Esophagus squamous epithelium (tissue), 5 donors: ENCODE measurements at regions not wholly inside any gene's neighbourhood (a gene's known extent, or its start where the extent isn't known, plus 50 kb on each side); places are given as distances from the start of the nearest gene placed in this dataset.

ENCODE experiments used
- DNase-seq: peaks from one replicate; lab custom pipeline; 2025; lab: John Stamatoyannopoulos, UW
- H3K27ac ChIP-seq, 4 donors: fragments of 200-600 bp; sonication (generic); one replicate each; pipeline ENCODE4 v1.5.1; 2016 to 2019; ENCODE audit warnings: mild to moderate bottlenecking in 1 of 4
- H3K27me3 ChIP-seq, 4 donors: fragments of 200-600 bp; sonication (generic); 1 replicate in 3 of 4; 2 replicates in 1 of 4; pipeline versions ENCODE4 v1.5.1 to v1.6.0; 2017 to 2021; ENCODE audit warnings: antibody characterized with exemption in 1 of 4
- H3K36me3 ChIP-seq, 3 donors: fragments of 200-600 bp; sonication (generic); one replicate each; pipeline ENCODE4 v1.5.1; 2016 to 2019
- H3K4me1 ChIP-seq, 3 donors: fragments of 200-600 bp; sonication (generic); one replicate each; pipeline ENCODE4 v1.5.1; 2017 to 2019
- H3K4me3 ChIP-seq, 4 donors: fragments of 200-600 bp; sonication (generic); 1 replicate in 3 of 4; 2 replicates in 1 of 4; pipeline ENCODE4 v1.5.1; 2016 to 2019; ENCODE audit warnings: mild to moderate bottlenecking in 2 of 4, moderate library complexity in 1 of 4
- H3K9me3 ChIP-seq, 3 donors: fragments of 200-600 bp; sonication (generic); one replicate each; pipeline ENCODE4 v1.5.1; 2016 to 2019
- POLR2A ChIP-seq, 4 donors: fragments of 450-650 bp; IDR thresholded peaks; one replicate each; pipeline ENCODE4 v1.6.1; 2017; ENCODE audit warnings: antibody characterized with exemption in 4 of 4, mild to moderate bottlenecking in 4 of 4, moderate library complexity in 3 of 4
- WGBS, 2 donors: methylation state at CpG; one replicate each; pipeline ENCODE4 v1.1.5; 2018; 5-methylcytosine and 5-hydroxymethylcytosine counted together
- intact Hi-C: fragments of 100-400 bp; cut with DNase I; formaldehyde crosslinking; loops from one replicate; pipeline ENCODE4 v1.15.0; 2022
- TF ChIP-seq, protein P1 (sequence below), 6 experiments: fragments of 450-650 bp in 4 of 6; fragments of 200-600 bp in 2 of 6; sonication (generic) in 2 of 6; IDR thresholded peaks; one replicate each; pipeline ENCODE4 v1.5.1; 2016 to 2019; ENCODE audit warnings: antibody characterized with exemption in 6 of 6, mild to moderate bottlenecking in 4 of 6, moderate library complexity in 4 of 6
- donor health status: DM: yes; HTN: yes; CAD: no.

GRCh38 chr1:90201467-90202358 lies 206.8 kb downstream of the ZNF326 start:
- WGBS, 2 donors = 31 to 43% methylated on average over 6 of the region's 6 CpGs

GRCh38 chr1:90200646-90201205 lies 205.8 kb downstream of the ZNF326 start:
- no peaks in the 10 kb centered on the region for H3K36me3 ChIP-seq
- H3K27ac ChIP-seq = no peak overlapping the region
- intact Hi-C loops = no loop called here
- WGBS, 2 donors = 70 to 72% methylated on average over 5 of the region's 5 CpGs
- H3K9me3 ChIP-seq = no peaks in the 10 kb centered on the region
- no peak for DNase-seq
- TF ChIP-seq, protein P1, sequence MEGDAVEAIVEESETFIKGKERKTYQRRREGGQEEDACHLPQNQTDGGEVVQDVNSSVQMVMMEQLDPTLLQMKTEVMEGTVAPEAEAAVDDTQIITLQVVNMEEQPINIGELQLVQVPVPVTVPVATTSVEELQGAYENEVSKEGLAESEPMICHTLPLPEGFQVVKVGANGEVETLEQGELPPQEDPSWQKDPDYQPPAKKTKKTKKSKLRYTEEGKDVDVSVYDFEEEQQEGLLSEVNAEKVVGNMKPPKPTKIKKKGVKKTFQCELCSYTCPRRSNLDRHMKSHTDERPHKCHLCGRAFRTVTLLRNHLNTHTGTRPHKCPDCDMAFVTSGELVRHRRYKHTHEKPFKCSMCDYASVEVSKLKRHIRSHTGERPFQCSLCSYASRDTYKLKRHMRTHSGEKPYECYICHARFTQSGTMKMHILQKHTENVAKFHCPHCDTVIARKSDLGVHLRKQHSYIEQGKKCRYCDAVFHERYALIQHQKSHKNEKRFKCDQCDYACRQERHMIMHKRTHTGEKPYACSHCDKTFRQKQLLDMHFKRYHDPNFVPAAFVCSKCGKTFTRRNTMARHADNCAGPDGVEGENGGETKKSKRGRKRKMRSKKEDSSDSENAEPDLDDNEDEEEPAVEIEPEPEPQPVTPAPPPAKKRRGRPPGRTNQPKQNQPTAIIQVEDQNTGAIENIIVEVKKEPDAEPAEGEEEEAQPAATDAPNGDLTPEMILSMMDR (IDR thresholded peaks at IDR 0.05) = no peak
- no peak for TF ChIP-seq POLR2A (IDR thresholded peaks at IDR 0.05)
- H3K4me3 ChIP-seq = no peak overlapping the region
- no peaks in the 10 kb centered on the region for H3K4me1 ChIP-seq
- no peaks in the 10 kb centered on the region for H3K27me3 ChIP-seq

More at GRCh38 chr1:90201467-90202358, 206.8 kb downstream of the ZNF326 start:
- intact Hi-C loops = no loop called here
- Histone ChIP-seq H3K36me3 (no peaks in the 10 kb centered on the region), H3K9me3 (no peaks in the 10 kb centered on the region), H3K27me3 (no peaks in the 10 kb centered on the region), H3K4me1 (no peaks in the 10 kb centered on the region), H3K4me3 (peak overlapping the region in 1 of 4 donors; percentile 49), H3K27ac (no peak overlapping the region)
- TF ChIP-seq POLR2A (IDR thresholded peaks at IDR 0.05) = no peak
- TF ChIP-seq, protein P1 (IDR thresholded peaks at IDR 0.05) = no peak
- DNase-seq = no peak

- Histone ChIP-seq H3K9me3 (no peaks in the 10 kb centered on the region), H3K4me1 (no peaks in the 10 kb centered on the region), H3K27me3 (no peaks in the 10 kb centered on the region), H3K36me3 (no peaks in the 10 kb centered on the region), H3K4me3 (no peak overlapping the region), H3K27ac (no peak overlapping the region)
- no peak for DNase-seq
- intact Hi-C loops = no loop called here
- no peak for TF ChIP-seq POLR2A (IDR thresholded peaks at IDR 0.05)
- TF ChIP-seq, protein P1 (IDR thresholded peaks at IDR 0.05) = no peak
- 30 to 41% methylated on average over 13 of the region's 13 CpGs for WGBS, 2 donors
These were observed 203.9 kb downstream of the ZNF326 start for GRCh38 chr1:90198616-90199332.

DNA sequence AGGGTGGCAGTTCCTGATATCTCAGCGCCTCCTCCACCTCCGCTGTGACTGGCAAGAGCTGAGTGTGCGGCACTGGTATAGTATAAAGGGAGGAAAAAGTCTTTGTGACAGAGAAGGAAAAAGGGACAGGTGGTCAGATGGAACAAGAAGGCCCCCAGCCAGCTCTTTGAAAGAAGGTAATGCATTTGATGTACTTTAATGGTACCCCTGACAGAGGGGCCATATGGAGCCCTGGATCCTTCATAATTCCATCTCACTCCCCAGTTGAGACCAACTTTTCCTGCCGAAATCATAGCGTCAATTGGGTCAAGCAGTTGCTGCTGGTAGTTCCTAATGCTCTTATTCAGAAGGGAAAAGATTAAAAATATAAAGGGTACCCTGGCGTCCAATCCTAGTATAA lies 198.2 kb downstream of the ZNF326 start:
- H3K9me3 ChIP-seq = no peaks in the 10 kb centered on the region
- TF ChIP-seq, protein P1 (IDR thresholded peaks at IDR 0.05) = no peak
- TF ChIP-seq POLR2A (IDR thresholded peaks at IDR 0.05) = no peak
- H3K36me3 ChIP-seq = no peaks in the 10 kb centered on the region
- H3K4me1 ChIP-seq = no peaks in the 10 kb centered on the region
- whole genome bisulfite sequencing, 2 donors = 75 to 84% methylated on average over 3 to 6 of the region's 6 CpGs
- no peak for DNase-seq
- peaks cover 0 to 5% (median 0%) of the 10 kb centered on the region in 4 donors for H3K27me3 ChIP-seq
- H3K4me3 ChIP-seq = no peak overlapping the region
- intact Hi-C loops = no loop called here
- H3K27ac ChIP-seq = no peak overlapping the region
